NCI-H2107 (cell line): ENCODE measurements at regions not wholly inside any gene's neighbourhood (a gene's known extent, or its start where the extent isn't known, plus 50 kb on each side); places are given as distances from the start of the nearest gene placed in this dataset.
A peak's percentile ranks its signal among the peaks of the same experiment; 100 is the strongest.
"Not testable (repeated sequence)": the region's sequence is repeated elsewhere in the genome, so short reads cannot be mapped to it uniquely, and the experiment has no call there.

Experiments
- DNase-seq: peaks from one replicate; lab custom pipeline; 2025; lab: John Stamatoyannopoulos, UW

DNA sequence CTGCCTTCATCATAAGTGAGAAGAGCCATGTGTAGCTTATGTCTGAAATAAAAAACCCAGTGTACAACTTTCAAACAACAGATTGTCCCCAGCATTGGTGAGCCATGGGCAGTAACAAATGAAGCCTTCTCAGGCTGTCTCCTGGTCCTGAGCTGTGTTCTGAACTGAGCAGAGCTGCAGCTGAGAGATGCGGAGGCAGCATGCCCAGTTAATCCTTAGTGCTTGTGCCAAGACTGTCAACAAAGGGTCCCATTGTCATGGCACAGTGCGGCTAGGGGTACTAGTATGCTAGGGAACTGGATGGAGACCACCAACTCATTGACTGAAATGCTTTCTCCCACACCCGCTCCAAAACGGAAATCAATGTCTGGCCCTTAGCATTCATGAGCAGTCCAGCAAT, 154.3 kb downstream of the RMST start:
- no peak for DNase-seq

- DNase-seq, result no peak
Measured at GRCh38 chr12:97628962-97629361, 166.4 kb downstream of the RMST start.

- no peak for DNase-seq
Measured at GRCh38 chr12:97629382-97629781, 166.8 kb downstream of the RMST start.

- DNase-seq, result no peak
Measured at GRCh38 chr12:97630356-97630755, 167.8 kb downstream of the RMST start.

GRCh38 chr12:97630875-97631274, 168.3 kb downstream of the RMST start:
- no peak for DNase-seq

DNA sequence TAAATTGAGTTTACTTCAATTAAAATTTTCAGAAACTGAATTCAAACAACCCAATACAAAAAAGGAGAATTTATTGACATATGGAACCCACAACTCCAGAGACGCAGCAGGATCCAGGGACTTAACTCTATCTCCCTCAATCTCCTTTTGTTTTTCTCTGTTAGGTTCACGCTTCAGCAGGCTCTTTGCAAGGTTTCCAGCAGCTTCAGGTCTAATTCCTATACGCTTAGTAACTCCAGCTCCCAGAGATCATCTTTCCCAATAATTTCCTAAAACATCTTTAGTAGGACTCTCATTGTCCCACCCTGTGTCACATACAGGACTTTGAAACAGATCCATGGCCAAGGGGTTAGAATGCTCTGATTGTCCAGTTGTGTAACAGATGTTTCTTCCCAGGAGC, 175.2 kb downstream of the RMST start:
- DNase-seq, result no peak

DNA sequence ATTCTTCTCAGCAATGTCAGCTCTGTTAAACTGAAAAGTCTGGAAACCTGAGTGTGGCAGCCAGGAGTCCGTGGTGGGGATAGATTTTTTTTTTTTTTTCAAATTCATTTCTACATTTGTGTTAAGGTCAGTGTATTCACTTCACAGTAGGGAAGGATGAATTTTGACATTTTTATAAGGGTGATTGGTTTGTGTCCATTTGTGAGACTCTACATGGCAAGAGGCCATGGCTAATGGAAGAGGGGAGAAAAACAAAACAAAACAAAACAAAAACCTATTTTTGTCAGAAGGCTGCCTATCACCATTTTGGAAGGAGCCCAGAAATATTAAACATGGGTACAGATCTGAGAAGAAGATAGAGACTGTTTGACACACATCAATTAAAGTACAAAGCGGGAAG, 176.1 kb downstream of the RMST start:
- no peak for DNase-seq

- DNase-seq, result no peak
Measured at GRCh38 chr12:97639702-97640101, 177.1 kb downstream of the RMST start.

GRCh38 chr12:97640826-97641225, 178.2 kb downstream of the RMST start:
- no peak for DNase-seq

DNA sequence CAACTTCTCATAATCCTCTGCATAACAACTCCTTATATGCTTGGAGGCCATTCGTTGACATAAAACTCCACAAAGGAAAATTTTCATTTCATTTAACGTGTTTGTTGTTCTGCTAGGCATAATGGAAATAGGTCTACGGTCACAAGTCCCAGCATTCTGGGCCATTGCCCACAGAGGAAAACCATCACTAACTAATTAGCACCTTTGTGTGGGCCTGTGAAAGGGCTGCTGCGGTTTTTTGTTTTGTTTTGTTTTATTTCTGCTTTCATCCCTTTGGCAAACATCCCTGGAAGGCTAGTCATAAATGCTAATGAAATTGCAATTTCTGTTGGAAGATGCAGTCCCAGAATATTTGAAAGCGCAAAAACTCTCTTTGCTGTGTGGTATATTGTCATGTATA, 180.3 kb downstream of the RMST start:
- no peak for DNase-seq

DNA sequence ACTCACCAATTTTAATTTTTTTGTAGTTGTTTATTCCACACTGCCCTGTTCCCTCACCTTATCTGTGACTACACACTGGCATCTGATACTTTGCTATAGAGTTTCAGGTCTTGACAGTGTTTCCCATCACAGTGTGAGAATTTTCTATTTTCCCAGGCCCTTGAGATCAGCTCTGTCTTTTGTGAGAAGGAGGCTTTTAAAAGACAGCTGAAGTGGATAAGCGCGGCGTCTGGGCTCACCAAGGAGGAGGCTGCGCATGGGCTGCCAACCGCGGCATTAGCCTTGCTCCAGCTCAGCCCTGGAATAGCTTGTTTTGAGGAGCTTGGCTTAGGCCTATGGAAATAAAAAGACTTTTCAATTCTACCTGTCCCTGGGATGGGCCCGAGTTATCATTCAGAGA, 181.3 kb downstream of the RMST start:
- DNase-seq, result peak; percentile 32

- DNase-seq, result no peak
Measured at GRCh38 chr12:97645726-97646125, 183.1 kb downstream of the RMST start.

DNA sequence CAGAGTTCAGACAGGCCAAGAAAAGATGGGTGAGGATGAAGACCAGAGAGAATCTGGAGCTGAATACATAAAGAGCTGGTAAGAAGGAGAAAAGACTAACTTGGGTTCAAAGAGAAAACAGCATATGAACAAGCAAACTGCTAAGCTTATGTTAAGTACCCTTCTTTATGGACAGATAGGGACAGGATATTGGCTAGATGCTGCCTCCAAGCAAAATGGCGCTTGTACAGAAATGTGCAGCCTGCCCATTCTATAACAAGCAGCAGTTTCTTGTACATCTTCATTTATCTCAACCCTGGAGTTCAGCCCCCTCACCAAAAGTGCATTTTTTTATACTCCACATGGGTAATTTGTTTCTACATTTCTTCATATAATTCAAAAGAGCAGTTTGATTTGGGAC, 184.5 kb downstream of the RMST start:
- no peak for DNase-seq

- no peak for DNase-seq
Measured at GRCh38 chr12:97650242-97650641, 187.6 kb downstream of the RMST start.

DNA sequence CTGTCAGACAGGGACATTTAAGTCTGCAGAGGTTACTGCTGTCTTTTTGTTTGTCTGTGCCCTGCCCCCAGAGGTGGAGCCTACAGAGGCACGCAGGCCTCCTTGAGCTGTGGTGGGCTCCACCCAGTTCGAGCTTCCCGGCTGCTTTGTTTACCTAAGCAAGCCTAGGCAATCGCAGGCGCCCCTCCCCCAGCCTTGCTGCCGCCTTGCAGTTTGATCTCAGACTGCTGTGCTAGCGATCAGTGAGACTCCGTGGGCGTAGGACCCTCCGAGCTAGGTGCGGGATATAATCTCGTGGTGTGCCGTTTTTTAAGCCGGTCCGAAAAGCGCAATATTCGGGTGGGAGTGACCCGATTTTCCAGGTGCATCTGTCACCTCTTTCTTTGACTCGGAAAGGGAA, 193.9 kb downstream of the RMST start:
- not testable (repeated sequence) for DNase-seq

- DNase-seq, result no peak
Measured at GRCh38 chr12:97659117-97659880, 196.7 kb downstream of the RMST start.

DNA sequence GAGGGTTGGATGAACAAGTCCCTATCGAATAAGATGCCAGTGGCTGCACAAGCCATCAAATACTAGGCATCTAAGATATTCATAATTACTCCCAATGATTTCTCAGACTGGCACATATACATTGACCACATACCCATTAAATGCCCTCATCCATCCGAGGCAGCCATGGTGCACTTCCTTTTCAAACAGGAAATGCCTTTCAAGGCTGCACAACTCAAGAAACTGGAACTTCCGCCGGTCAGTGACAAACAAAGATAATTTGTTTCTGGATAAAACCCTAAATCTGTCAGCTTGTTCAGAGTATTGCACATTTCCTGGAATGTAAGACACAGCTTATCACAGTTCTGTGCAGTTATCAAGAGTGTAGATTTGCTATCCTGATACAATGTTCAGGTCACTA, 203.7 kb downstream of the RMST start:
- no peak for DNase-seq

DNA sequence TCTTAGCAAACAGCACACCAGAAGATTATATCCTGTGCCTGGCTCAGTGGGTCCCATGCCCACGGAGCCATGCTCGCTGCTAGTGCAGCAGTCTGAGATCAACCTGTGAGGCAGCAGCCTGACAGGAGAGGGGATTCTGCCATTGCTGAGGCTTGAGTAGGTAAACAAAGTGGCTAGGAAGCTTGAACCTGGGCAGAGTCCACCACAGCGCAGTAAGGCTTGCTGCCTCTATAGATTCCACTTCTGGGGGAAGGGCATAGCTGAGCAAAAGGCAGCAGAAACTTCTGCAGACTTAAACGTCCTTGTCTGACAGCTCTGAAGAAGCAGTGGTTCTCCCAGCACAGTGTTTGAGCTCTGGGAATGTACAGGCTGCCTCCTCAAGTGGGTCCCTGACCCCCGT, 210.3 kb downstream of the RMST start:
- DNase-seq, result no peak

DNA sequence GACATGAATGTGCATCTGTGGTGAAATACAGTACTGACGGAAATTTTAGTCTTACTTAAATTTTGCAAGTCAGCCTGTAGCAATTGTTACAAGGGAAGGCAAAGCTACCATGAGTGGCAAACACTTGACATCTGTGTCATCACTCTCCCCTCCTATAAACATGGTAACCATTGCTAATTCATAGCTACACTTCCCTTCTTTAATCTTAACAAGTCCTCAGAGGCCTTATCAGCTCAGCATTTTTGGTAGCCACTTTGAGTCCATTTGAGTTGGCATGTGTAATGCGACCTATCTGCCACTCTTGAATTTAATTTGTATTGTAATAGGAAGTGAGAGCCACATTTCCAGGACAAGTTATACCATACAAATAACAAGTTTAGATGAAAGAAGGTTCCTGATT, 218.1 kb downstream of the RMST start:
- DNase-seq, result no peak

DNA sequence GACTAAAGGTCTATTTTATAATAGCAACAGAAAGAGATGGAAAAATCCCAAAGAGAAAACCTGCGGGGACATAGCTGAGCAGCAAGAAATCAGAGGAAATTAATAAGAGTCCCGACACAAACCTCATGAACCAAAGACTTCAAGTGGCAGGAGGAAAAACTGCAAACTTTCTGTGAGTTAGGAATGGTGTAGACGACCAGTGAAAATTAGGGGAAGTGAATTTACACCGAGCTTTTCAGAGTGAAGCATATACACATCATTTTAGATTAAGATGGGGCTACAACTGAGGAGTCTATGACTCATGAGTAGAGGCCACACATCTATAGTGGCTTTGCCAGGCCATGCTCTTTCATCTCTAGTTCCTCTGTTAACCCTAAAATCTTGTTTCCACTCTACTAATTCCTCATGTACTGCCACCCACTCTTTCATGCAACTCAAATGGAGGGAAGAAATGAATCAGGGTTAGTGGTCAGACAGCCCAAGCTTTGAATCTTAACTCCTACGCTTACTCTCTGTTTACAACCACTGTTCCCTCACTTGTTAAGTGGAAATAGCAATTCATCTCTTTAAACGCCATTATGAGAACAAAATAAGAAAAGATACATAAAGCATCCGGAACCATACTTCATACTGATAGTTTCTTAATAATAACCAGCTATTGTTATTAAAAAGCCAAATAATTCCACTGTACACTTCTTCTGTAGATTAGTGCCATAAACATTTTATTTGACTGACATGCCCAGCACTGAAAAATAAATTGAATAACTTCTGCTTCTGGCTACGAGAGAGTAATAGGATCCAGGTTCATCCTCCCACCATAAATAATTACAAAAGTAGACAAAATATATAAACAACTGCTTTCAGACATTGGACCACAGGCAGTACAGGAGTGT, 219.3 kb downstream of the RMST start:
- DNase-seq, result no peak

DNA sequence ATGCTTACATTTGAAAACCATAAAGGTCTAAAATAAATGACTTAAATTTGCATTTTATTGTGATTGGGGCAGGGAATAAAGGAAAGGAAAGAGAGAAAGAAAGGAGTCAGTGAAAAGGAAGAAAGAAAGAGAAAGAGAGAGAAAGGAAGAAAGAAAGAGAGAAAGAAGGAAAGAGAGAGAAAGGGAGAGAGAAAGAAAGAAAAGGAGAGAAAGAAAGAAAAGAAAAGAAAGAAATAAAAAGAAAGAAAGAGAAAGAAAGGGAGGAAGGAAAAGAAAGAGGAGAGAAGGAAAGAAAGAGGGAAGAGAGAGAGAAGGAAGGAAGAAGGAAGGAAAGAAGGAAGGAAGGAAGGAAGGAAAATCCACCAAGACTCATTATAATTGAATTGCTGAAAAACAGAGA, 222.8 kb downstream of the RMST start:
- DNase-seq, result no peak

GRCh38 chr12:97701901-97702300, 239.3 kb downstream of the RMST start:
- no peak for DNase-seq

GRCh38 chr12:97711392-97711791, 248.8 kb downstream of the RMST start:
- DNase-seq, result no peak
